HG02678 (cell line): ENCODE measurements at regions not wholly inside any gene's neighbourhood (a gene's known extent, or its start where the extent isn't known, plus 50 kb on each side); places are given as distances from the start of the nearest gene placed in this dataset.

Experiments used
- ATAC-seq: cut with Tn5 transposase; IDR thresholded peaks from one replicate; pipeline ENCODE4 v1.9.1; 2021; ENCODE audit warnings: mild to moderate bottlenecking, moderate library complexity; ENCODE audit not compliant: unreplicated experiment

DNA sequence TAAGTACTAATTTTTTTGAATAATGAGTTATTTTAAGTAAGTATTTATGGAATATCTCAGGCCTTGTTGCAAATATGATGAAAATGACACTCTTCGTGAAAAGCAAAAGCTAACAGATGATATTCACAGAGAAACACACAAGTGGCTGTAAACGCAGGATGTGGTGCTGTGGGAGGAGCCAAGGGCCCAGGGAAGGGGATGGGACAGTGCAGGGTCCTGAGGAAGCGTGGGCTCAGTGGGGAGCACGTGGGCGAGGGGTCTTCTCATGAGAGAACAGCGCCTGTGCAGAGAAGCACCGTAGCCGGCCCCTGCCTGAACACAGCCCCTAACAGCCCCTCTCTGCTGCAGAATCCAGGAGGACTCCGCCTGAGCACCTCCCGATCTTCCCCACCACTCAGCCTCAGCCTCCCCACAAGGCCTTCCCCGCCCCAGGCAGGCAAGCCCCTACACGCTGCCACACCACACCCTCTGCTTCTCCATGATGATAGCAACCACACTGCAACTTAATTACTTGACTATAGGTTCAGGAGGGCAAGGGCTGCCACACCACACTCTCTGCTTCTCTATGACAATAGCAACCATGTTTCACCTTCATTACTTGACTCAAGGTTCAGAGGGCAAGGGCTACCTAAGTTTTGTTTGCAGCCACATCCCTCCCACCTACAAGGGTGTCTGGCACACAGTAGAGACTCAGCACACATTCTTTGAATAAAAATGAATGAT is 152.6 kb upstream of the RNF32 start:
- no peak for ATAC-seq

GRCh38 chr7:156480671-156481070 is 159.9 kb upstream of the RNF32 start:
- no peak for ATAC-seq

GRCh38 chr7:156479596-156479995 is 161.0 kb upstream of the RNF32 start:
- ATAC-seq = no peak

- no peak for ATAC-seq
Measured at GRCh38 chr7:156478486-156478885, 162.1 kb upstream of the RNF32 start.

GRCh38 chr7:156475666-156476065 is 164.9 kb upstream of the RNF32 start:
- no peak for ATAC-seq

GRCh38 chr7:156475179-156475578 is 165.4 kb upstream of the RNF32 start:
- ATAC-seq = no peak

- ATAC-seq = no peak
Measured at GRCh38 chr7:156474241-156474743, 166.3 kb upstream of the RNF32 start.

DNA sequence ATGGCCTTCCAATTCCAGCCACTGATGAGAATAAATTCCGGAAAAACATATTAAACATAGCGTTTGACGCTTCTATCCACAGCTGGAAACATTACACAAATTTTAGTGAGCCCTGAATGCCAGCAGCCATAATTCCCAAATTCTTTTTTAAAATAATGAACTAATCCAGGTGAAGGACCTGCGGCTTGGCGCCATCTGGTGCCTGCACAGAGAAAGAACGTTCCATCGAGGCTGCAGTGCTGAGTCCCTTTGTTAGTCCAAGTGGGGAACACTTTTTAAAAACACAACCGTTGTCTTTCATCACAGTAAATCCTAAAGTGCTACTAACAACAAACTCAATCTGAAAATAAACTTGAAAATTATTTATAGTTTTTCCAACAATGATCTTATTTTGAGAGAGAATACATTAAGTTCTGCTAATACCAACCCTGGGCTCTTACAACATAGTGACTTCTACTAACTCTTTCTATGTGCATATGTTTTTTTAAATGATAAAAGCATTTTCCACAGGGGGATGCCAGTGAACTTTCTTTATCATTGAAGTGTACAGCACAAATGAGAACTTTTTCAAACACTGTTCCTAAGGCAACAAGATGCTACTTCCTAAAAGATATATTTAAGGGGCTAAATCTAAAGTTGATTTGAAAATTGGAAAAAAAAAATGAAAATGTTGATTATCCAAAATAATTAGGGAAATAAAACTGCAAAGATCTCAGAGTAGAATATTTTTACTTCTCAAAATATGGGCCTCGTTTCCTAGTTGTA is 166.9 kb upstream of the RNF32 start:
- no peak for ATAC-seq

GRCh38 chr7:156472267-156472666 is 168.3 kb upstream of the RNF32 start:
- ATAC-seq = no peak

DNA sequence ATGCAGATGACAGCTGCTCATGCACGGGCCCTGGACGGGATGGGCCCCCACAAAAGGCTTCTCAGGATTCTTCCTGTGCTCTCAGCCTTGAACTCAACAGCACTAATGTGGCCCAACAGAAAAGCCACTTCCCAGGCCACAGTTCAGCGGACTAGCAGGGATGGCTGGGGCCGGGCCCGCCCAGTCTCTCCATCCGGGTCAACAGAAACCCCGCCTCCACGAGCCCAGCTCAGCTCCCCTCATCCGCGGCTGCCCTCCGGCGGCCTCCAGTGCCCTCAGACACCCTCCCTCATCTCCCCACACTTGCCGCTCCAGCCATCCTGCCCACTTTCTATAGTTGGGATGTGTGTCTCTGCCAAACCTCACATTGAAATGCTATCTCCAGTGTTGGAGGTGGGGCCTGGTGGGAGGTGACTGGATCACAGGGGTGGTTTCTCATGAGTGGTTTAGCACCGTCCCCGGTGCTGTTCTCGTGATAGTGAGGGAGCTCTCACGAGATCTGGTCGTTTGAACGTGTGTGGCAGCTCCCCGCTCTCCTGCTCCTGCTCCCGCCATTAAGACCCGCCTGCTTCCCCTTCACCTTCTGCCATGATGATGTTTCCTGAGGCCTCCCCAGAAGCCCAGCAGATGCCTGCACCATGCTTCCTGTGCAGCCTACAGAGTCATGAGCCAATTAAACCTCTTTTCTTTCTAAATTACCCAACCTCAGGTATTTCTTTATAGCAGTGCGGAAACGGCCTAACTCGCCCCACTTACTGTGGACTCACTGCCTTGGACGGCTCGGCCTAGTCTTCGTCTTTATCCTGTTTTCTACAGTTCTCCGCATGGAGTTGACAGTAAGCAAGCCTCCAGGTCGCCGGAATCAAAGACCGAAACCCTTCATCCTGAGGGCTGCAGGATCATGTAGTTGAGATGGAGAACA is 169.9 kb upstream of the RNF32 start:
- ATAC-seq = no peak

GRCh38 chr7:156466955-156467625 is 173.5 kb upstream of the RNF32 start:
- ATAC-seq = no peak

DNA sequence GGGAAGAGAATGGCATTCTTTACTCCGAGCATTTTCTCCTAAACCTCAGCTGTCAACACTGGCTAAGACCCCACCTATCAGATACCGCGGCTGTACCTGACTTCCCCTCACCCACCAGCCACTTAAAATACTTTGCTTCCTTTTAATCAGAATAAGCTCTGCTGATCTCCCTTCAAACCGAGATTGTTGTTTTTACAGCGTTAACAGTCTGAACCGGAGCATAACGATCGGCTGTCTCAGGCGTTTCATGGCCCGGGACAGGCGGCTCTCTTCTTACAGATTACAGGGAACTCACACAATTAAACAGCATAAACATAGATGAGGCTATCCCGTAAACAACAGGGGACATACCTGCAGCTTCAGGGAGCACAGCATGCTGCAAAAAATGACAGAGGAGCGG is 174.3 kb upstream of the RNF32 start:
- ATAC-seq = no peak

GRCh38 chr7:156465186-156465585 is 175.4 kb upstream of the RNF32 start:
- ATAC-seq = no peak

DNA sequence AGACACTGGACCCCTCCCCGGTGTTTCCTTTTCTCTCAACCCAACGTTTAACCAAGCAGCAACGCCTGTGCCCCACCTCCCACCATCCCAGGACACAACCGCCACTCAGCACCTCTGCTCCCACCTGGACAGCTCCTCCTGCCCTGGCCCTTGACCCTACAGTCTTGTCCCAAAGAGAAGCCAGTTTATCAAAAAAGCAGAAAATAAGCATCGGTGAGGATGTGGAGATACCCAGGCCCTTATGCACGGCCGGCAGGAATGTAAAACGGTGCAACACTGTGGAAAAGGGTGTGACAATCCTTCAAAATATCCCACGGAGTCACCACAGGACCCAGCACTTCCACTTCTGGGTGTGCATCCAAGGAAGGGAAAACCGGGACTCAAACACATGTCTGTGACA is 176.2 kb upstream of the RNF32 start:
- no peak for ATAC-seq

- ATAC-seq = no peak
Measured at GRCh38 chr7:156463280-156463679, 177.3 kb upstream of the RNF32 start.

GRCh38 chr7:156461881-156462665 is 178.5 kb upstream of the RNF32 start:
- no peak for ATAC-seq

DNA sequence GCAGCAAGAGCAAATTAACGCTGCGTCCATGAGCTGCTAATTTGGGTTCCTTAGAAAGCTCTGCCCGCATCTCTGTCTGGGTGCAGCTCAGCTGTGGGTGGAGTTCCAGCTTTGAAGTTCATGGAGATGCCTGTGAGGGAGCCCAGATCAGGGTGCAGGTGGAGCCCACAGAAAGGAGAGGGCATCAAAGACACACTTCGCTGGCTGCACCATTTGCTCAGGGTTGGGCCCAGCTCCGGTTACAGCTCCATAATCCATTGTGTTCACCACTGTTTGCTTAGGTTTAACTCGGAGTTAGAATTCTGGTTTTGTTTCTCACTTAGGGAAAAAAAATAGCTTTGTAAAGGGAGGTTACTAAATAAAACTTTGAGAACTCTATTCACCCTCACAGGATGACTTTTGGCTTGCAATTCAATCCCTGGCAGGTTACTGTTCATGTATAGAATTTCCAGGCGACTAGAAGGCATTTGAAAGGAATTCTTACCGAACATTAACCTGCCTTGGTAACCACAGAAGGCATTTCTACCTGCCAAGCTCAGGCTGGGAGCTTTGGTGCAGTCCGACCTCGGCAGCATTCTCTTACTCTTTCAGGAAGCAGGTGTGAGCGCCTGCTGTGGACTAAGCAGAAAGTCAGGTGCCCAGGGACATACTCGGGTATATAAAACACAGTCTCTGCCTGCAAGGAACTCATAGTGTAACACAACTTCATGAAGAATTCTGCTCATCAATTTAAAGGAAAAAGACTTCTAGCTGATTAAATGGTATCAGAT is 179.5 kb upstream of the RNF32 start:
- no peak for ATAC-seq

DNA sequence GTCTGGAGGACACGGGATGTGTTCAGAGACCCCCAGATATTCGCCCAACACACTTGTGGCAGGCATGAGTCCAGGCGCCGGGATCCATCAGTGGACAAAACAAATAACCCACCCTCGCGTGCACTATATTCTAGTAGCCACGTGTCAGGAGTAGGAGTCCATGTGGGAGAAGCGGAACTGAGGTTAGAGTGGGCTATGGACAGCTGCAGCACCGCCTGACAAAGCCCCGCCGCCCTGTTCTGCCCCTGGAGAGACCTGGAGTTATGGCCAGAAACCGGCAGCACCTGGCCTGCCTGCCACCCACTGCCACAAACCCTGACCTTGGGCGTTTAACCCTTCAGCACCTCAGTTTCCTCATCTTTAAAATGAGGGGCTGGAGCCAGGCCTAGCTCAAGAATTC is 181.0 kb upstream of the RNF32 start:
- no peak for ATAC-seq

DNA sequence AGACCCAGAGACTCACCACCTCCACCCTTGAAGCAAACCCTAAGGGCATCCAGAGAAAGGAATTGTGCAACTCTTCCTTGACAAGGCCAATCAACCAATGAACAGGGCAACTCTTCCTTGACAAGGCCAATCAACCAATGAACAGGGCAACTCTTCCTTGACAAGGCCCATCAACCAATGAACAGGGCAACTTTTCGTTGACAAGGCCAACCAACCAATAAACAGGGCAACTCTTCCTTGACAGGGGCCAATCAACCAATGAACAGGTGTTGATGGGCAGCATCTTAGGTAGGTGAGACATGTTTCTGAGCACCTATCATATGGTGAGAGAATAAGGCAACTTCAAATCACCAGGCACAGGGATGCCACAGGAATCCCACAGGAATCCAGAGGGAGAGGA is 181.5 kb upstream of the RNF32 start:
- no peak for ATAC-seq
